ENCODE measurements at regions not wholly inside any gene's neighbourhood (a gene's known extent, or its start where the extent isn't known, plus 50 kb on each side); places are given as distances from the start of the nearest gene placed in this dataset.

DNA sequence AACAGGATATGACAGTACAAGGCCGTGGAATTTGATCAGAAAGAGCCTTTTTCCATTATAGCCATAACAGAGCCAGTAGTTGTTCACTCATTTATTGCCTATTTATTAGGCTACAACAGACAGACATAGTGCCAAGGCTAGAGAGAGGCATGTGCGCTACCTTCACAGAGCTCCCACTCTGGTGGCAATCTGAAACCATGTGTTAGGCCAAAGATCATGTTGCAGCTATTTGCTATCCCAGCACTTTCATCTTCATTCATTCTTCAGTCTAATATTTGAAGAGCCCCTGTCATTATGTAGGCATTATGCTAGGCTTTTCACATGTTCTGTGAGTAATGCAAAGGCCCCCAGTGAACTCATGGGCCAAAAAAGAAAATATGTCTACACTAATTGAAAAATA is 404.8 kb downstream of the IGSF11 start:
- intact Hi-C loops (cut with DNase I) = no loop called here

DNA sequence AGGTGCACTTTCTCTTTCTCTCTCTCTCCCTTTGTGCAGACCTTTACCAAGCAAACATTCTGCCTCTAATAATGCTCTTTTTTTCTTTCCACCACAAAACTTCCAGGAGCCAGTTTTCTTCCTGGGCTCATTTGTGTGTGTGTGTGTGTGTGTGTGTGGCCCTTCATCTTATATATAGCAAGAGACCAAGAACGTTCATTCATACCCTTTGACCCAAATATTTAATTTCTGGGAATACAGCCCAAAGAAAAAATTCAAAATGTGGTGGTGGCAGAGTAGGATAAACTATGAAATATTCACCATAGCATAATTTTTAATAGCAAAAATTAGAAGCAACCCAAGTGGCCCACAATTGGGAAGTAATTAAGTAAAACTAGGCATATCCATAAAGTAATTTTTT is 398.9 kb downstream of the IGSF11 start:
- Histone ChIP-seq H3K9me3 (no peaks in the 10 kb centered on the region), H3K36me3 (no peaks in the 10 kb centered on the region), H3K4me3 (no peak overlapping the region), H3K4me1 (replicated peaks) (no peaks in the 10 kb centered on the region), H3K27ac (no peak overlapping the region), H3K27me3 (replicated peaks; ENCODE audit: insufficient read depth) (no peaks in the 10 kb centered on the region)
- TF ChIP-seq, protein P1, sequence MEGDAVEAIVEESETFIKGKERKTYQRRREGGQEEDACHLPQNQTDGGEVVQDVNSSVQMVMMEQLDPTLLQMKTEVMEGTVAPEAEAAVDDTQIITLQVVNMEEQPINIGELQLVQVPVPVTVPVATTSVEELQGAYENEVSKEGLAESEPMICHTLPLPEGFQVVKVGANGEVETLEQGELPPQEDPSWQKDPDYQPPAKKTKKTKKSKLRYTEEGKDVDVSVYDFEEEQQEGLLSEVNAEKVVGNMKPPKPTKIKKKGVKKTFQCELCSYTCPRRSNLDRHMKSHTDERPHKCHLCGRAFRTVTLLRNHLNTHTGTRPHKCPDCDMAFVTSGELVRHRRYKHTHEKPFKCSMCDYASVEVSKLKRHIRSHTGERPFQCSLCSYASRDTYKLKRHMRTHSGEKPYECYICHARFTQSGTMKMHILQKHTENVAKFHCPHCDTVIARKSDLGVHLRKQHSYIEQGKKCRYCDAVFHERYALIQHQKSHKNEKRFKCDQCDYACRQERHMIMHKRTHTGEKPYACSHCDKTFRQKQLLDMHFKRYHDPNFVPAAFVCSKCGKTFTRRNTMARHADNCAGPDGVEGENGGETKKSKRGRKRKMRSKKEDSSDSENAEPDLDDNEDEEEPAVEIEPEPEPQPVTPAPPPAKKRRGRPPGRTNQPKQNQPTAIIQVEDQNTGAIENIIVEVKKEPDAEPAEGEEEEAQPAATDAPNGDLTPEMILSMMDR (IDR thresholded peaks at IDR 0.05) = no peak
- TF ChIP-seq POLR2A (IDR thresholded peaks at IDR 0.05) (no peak), POLR2AphosphoS5 (IDR thresholded peaks at IDR 0.05) (no peak)
- WGBS = 23% methylated on average over 1 of the region's 1 CpG
- no peak for DNase-seq (ENCODE audit: low spot score)
- intact Hi-C loops (cut with DNase I) = no loop called here

More for the DNA sequence above, 404.8 kb downstream of the IGSF11 start:
- TF ChIP-seq, protein P1 (IDR thresholded peaks at IDR 0.05) = no peak
- no peak for TF ChIP-seq POLR2AphosphoS5 (IDR thresholded peaks at IDR 0.05)
- no peak for TF ChIP-seq POLR2A (IDR thresholded peaks at IDR 0.05)
- Histone ChIP-seq H3K4me1 (replicated peaks) (no peaks in the 10 kb centered on the region), H3K4me3 (no peak overlapping the region), H3K27me3 (replicated peaks; ENCODE audit: insufficient read depth) (no peaks in the 10 kb centered on the region), H3K36me3 (no peaks in the 10 kb centered on the region), H3K9me3 (no peaks in the 10 kb centered on the region), H3K27ac (no peak overlapping the region)
- 90% methylated on average over 2 of the region's 2 CpGs for WGBS
- no peak for DNase-seq (ENCODE audit: low spot score)

DNA sequence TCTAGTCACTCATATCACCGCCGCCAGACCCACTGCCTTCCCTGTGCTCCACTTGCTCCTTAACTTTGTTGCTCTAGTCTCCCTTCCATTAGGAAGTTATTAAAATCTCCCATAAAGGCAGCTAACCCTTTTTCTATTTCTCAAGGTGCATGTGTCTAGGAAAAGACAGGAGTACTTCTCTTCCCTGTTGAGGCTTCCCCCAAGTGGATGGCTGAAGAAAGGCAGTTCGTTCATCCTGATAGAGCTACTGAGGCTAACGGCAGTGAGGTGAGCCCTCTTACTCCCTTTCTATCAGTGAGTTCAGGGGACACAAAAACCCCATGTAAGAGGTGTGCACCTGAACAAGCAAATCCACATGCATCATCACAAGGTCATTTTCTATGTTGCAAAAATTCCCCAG is 397.8 kb downstream of the IGSF11 start:
- Histone ChIP-seq H3K4me3 (no peak overlapping the region), H3K27me3 (replicated peaks; ENCODE audit: insufficient read depth) (no peaks in the 10 kb centered on the region), H3K9me3 (no peaks in the 10 kb centered on the region), H3K27ac (no peak overlapping the region), H3K4me1 (replicated peaks) (no peaks in the 10 kb centered on the region), H3K36me3 (no peaks in the 10 kb centered on the region)
- intact Hi-C loops (cut with DNase I) = no loop called here
- TF ChIP-seq, protein P1 (IDR thresholded peaks at IDR 0.05) = no peak
- TF ChIP-seq POLR2AphosphoS5 (IDR thresholded peaks at IDR 0.05) (no peak), POLR2A (IDR thresholded peaks at IDR 0.05) (no peak)
- DNase-seq (ENCODE audit: low spot score) = no peak
- 74% methylated on average over 4 of the region's 4 CpGs for WGBS

DNA sequence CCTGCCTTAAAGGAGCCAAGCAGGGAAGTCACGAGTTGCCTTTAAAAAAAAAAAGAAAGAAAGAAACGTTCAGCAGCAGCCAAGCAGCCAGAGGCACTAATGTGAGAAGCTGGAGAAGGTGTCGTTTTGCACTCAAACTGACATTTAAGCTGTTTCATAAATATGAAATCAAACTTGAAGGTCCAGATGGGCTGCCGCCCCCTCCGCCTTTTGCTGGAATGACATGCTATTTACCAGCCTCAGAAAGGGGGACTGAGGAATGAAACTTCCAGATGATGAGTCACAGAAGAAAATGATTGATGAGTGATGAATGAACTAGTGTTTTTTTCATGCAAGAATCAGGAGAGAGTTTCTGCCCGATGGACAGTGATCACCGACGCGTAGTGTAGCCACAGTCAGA is 396.8 kb downstream of the IGSF11 start:
- 34% methylated on average over 9 of the region's 9 CpGs for WGBS
- H3K36me3 ChIP-seq = no peaks in the 10 kb centered on the region
- H3K27ac ChIP-seq = no peak overlapping the region
- H3K9me3 ChIP-seq = no peaks in the 10 kb centered on the region
- no peak for DNase-seq (ENCODE audit: low spot score)
- H3K4me1 ChIP-seq (replicated peaks) = no peaks in the 10 kb centered on the region
- intact Hi-C loops (cut with DNase I) = no loop called here
- H3K27me3 ChIP-seq (replicated peaks; ENCODE audit: insufficient read depth) = no peaks in the 10 kb centered on the region
- TF ChIP-seq POLR2A (IDR thresholded peaks at IDR 0.05) = no peak
- TF ChIP-seq POLR2AphosphoS5 (IDR thresholded peaks at IDR 0.05) = no peak
- TF ChIP-seq, protein P1 (IDR thresholded peaks at IDR 0.05) = no peak
- no peak overlapping the region for H3K4me3 ChIP-seq

DNA sequence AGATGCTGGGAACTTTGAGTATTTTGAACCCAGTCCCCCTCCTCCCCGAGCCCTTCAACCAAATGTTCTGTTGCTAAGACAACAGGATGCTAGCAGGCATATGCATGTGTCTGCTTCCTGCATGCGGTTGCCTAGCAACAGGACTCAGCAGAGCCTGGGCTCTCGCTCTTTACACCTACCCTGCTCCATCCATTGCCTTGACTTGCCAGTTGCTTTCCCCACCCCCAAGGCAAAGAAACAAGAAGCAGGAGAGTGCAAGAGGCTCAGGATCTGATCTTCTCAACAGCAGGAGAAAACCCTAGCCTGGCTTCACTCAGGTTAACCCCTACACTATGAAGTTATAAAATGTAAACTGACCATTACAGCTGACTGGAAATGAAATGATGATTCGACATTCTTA is 393.0 kb downstream of the IGSF11 start:
- no peaks in the 10 kb centered on the region for H3K9me3 ChIP-seq
- H3K27ac ChIP-seq = no peak overlapping the region
- no peaks in the 10 kb centered on the region for H3K4me1 ChIP-seq (replicated peaks)
- intact Hi-C loops (cut with DNase I) = no loop called here
- no peak for DNase-seq (ENCODE audit: low spot score)
- no peaks in the 10 kb centered on the region for H3K36me3 ChIP-seq
- no peaks in the 10 kb centered on the region for H3K27me3 ChIP-seq (replicated peaks; ENCODE audit: insufficient read depth)
- 29% methylated on average over 4 of the region's 4 CpGs for WGBS
- no peak overlapping the region for H3K4me3 ChIP-seq
- TF ChIP-seq POLR2A (IDR thresholded peaks at IDR 0.05) = no peak
- TF ChIP-seq, protein P1 (IDR thresholded peaks at IDR 0.05) = no peak
- no peak for TF ChIP-seq POLR2AphosphoS5 (IDR thresholded peaks at IDR 0.05)

Data from prostate gland (tissue), 2 donors.